Panc1 (cell line): ENCODE measurements at regions not wholly inside any gene's neighbourhood (a gene's known extent, or its start where the extent isn't known, plus 50 kb on each side); places are given as distances from the start of the nearest gene placed in this dataset.

Experiments
- ATAC-seq: fragments of 200-7000 bp; cut with Tn5 transposase; 2 replicates; pipeline ENCODE4 v1.9.1; 2020; ENCODE audit warnings: mild to moderate bottlenecking, moderate library complexity
- BruUV-seq: library from RNA; stranded (reverse); fragments of 400-500 nt; replicated peaks from 2 replicates; lab custom pipeline; 2021; lab: Mats Ljungman, UMichigan
- CTCF ChIA-PET: fragments of 300-600 bp; sonication (Branson Sonifier 250); formaldehyde crosslinking; loops from one replicate; lab custom pipeline; 2022; ENCODE audit warnings: antibody characterized with exemption; lab: Charles Lee
- POLR2A ChIA-PET: fragments of 300-600 bp; sonication (Branson Sonifier 250); formaldehyde crosslinking; loops from one replicate; lab custom pipeline; 2022; ENCODE audit warnings: antibody characterized with exemption; lab: Charles Lee
- DNase-seq: peaks from one replicate; pipeline ENCODE4 v3.0.0-alpha.2; 2010; ENCODE audit warnings: low read depth, low spot score
- H3K27ac ChIP-seq: 2 replicates; pipeline ENCODE4 v1.5.1; 2011; ENCODE audit warnings: mild to moderate bottlenecking, low read length, inconsistent platforms
- H3K27me3 ChIP-seq: fragments of 200-500 bp; sonication (Bioruptor generic); 2 replicates; pipeline ENCODE4 v1.6.0; 2014; ENCODE audit warnings: low read length, inconsistent platforms; ENCODE audit not compliant: control insufficient read depth, insufficient read depth
- H3K36me3 ChIP-seq: fragments of 200-500 bp; sonication (Bioruptor generic); 2 replicates; pipeline ENCODE4 v1.5.1; 2014; ENCODE audit warnings: inconsistent platforms, mild to moderate bottlenecking, low read length, moderate library complexity; ENCODE audit not compliant: control insufficient read depth, insufficient read depth
- H3K4me1 ChIP-seq: 2 replicates; pipeline ENCODE4 v1.5.1; 2011; ENCODE audit warnings: inconsistent platforms, mild to moderate bottlenecking, low read length, moderate library complexity; ENCODE audit not compliant: control insufficient read depth, insufficient read depth
- H3K4me3 ChIP-seq, 2 experiments: 2 replicates each; pipeline ENCODE4 v1.5.1; 2011 to 2012; ENCODE audit warnings: low read depth in 2 of 2, low read length in 2 of 2, mild to moderate bottlenecking in 2 of 2, inconsistent platforms in 1 of 2, moderate library complexity in 1 of 2
- H3K9me3 ChIP-seq: fragments of 200-500 bp; sonication (Bioruptor generic); 2 replicates; pipeline ENCODE4 v1.5.1; 2014; ENCODE audit warnings: low read depth, mild to moderate bottlenecking, inconsistent platforms, low read length, moderate library complexity; ENCODE audit not compliant: control insufficient read depth, insufficient read depth
- POLR2AphosphoS5 ChIP-seq: IDR thresholded peaks from 2 replicates; pipeline ENCODE4 v1.6.1; 2012; ENCODE audit warnings: mild to moderate bottlenecking, low read depth, low read length, moderate library complexity
- SIN3A ChIP-seq: IDR thresholded peaks from 2 replicates; pipeline ENCODE4 v1.6.1; 2012; ENCODE audit warnings: low read depth, mild to moderate bottlenecking, low read length, moderate library complexity, borderline replicate concordance; ENCODE audit not compliant: insufficient read depth
- TCF7L2 ChIP-seq: IDR thresholded peaks from 2 replicates; pipeline ENCODE4 v1.6.1; 2011; ENCODE audit warnings: mild to moderate bottlenecking, low read depth, low read length, inconsistent platforms
- in situ Hi-C: cut with HindIII; loops from 2 replicates; pipeline ENCODE4 v1.10.0; 2016; ENCODE audit warnings: low sequenced_read_pairs, low pct_unique_long_range_greater_than_20kb
- intact Hi-C: fragments of 100-400 bp; cut with micrococcal nuclease; formaldehyde crosslinking; loops from one replicate; pipeline ENCODE4 v1.10.0; 2022; ENCODE audit not compliant: unreplicated experiment
- TF ChIP-seq, protein P1 (sequence below), 2 experiments: IDR thresholded peaks; 2 replicates each; pipeline ENCODE4 v1.6.1; 2011 to 2012; ENCODE audit warnings: low read depth in 2 of 2, control low read depth in 1 of 2, low read length in 1 of 2, mild to moderate bottlenecking in 1 of 2, moderate library complexity in 1 of 2; ENCODE audit not compliant: insufficient read depth in 1 of 2
- TF ChIP-seq, protein P2 (sequence below): fragments of 450-650 bp; IDR thresholded peaks from 2 replicates; pipeline ENCODE4 v1.5.1; 2017; ENCODE audit warnings: mild to moderate bottlenecking

DNA sequence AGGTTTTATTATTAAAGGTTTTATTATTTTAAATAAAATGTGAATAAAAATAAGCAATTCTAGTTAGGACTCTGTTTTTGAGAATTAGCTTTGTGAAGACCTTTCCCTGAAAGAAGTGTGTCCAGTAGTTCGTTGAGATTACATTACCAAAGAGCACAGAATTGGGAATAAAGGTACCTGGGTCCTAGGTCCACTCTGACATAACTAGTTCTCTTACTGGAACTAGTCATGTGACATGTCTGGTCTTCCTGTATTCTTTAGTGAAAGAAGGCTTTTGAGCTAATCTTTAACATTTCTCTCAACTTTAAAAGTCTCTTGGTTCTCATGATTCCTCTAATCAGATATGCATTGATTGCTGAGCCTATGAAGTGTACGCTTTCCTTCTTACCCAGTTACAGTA lies 292.0 kb upstream of the SMIM31 start:
- BruUV-seq, result no TSS peak
- intact Hi-C loops, result no loop called here
- TF ChIP-seq, protein P1, sequence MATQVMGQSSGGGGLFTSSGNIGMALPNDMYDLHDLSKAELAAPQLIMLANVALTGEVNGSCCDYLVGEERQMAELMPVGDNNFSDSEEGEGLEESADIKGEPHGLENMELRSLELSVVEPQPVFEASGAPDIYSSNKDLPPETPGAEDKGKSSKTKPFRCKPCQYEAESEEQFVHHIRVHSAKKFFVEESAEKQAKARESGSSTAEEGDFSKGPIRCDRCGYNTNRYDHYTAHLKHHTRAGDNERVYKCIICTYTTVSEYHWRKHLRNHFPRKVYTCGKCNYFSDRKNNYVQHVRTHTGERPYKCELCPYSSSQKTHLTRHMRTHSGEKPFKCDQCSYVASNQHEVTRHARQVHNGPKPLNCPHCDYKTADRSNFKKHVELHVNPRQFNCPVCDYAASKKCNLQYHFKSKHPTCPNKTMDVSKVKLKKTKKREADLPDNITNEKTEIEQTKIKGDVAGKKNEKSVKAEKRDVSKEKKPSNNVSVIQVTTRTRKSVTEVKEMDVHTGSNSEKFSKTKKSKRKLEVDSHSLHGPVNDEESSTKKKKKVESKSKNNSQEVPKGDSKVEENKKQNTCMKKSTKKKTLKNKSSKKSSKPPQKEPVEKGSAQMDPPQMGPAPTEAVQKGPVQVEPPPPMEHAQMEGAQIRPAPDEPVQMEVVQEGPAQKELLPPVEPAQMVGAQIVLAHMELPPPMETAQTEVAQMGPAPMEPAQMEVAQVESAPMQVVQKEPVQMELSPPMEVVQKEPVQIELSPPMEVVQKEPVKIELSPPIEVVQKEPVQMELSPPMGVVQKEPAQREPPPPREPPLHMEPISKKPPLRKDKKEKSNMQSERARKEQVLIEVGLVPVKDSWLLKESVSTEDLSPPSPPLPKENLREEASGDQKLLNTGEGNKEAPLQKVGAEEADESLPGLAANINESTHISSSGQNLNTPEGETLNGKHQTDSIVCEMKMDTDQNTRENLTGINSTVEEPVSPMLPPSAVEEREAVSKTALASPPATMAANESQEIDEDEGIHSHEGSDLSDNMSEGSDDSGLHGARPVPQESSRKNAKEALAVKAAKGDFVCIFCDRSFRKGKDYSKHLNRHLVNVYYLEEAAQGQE (IDR thresholded peaks at IDR 0.05; ENCODE audit: insufficient read depth in 1 of 2, low read depth in 2 of 2, low read length in 1 of 2), result no peak
- no peak for TF ChIP-seq TCF7L2
- no peak for TF ChIP-seq POLR2AphosphoS5
- TF ChIP-seq SIN3A, result no peak
- TF ChIP-seq, protein P2, sequence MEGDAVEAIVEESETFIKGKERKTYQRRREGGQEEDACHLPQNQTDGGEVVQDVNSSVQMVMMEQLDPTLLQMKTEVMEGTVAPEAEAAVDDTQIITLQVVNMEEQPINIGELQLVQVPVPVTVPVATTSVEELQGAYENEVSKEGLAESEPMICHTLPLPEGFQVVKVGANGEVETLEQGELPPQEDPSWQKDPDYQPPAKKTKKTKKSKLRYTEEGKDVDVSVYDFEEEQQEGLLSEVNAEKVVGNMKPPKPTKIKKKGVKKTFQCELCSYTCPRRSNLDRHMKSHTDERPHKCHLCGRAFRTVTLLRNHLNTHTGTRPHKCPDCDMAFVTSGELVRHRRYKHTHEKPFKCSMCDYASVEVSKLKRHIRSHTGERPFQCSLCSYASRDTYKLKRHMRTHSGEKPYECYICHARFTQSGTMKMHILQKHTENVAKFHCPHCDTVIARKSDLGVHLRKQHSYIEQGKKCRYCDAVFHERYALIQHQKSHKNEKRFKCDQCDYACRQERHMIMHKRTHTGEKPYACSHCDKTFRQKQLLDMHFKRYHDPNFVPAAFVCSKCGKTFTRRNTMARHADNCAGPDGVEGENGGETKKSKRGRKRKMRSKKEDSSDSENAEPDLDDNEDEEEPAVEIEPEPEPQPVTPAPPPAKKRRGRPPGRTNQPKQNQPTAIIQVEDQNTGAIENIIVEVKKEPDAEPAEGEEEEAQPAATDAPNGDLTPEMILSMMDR, result no peak

DNA sequence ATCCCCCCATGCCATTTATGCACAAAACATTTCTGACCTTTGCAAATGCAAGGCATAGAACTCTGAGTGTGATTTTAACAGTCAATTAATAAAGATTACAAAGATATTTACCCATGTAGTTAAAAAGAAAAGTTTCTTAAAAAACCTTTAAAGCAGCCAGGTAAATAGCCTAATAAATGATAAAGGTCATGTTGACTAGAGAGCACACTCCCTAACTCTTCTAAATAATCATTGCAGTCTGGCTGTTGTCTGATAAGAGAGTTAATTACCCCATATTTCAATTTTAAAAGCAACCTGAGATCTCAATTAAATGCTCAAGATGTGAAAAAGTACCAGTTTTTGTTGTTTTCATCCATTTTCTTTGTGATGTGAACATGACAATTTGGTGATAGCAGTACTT lies 291.5 kb upstream of the SMIM31 start:
- no peak for ATAC-seq
- ChIA-PET CTCF (no interaction called here), POLR2A (no interaction called here)
- in situ Hi-C loops (no loop called here), intact Hi-C loops (no loop called here)
- BruUV-seq, result no TSS peak
- TF ChIP-seq, protein P1 (IDR thresholded peaks at IDR 0.05; ENCODE audit: insufficient read depth in 1 of 2, low read depth in 2 of 2, low read length in 1 of 2), result no peak
- TF ChIP-seq TCF7L2 (no peak), POLR2AphosphoS5 (no peak), SIN3A (no peak)
- TF ChIP-seq, protein P2, result no peak
- no peak overlapping the region for H3K27ac ChIP-seq
- no peaks in the 10 kb centered on the region for H3K36me3 ChIP-seq
- no peak for DNase-seq
- no peaks in the 10 kb centered on the region for H3K27me3 ChIP-seq
- no peaks in the 10 kb centered on the region for H3K4me1 ChIP-seq
- no peaks in the 10 kb centered on the region for H3K9me3 ChIP-seq
- no peak overlapping the region for H3K4me3 ChIP-seq

More for the DNA sequence above, 292.0 kb upstream of the SMIM31 start:
- POLR2A ChIA-PET, result no interaction called here
- in situ Hi-C loops, result no loop called here
- Histone ChIP-seq H3K27ac (no peak overlapping the region), H3K36me3 (no peaks in the 10 kb centered on the region), H3K9me3 (no peaks in the 10 kb centered on the region), H3K4me3 (no peak overlapping the region), H3K4me1 (no peaks in the 10 kb centered on the region), H3K27me3 (no peaks in the 10 kb centered on the region)
- CTCF ChIA-PET, result no interaction called here
- ATAC-seq, result no peak
- no peak for DNase-seq
